ENCODE measurements at regions not wholly inside any gene's neighbourhood (a gene's known extent, or its start where the extent isn't known, plus 50 kb on each side); places are given as distances from the start of the nearest gene placed in this dataset.

DNA sequence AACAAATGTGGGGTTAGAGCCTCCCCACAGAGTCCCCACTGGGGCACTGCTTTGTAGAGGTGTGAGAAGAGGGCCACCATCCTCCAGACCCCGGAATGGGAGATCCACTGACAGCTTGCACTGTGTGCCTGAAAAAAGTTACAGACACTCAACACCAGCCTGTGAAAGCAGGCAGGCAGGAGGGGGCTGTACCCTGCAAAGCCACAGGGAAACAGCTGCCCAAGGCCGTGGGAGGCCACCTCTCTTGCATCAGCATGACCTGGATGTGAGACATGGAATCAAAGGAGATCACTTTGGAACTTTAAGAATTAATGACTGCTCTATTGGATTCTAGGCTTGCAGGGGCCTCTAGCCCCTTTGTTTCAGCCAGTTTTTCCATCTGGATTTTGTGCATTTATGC lies 782.3 kb downstream of the BRINP1 start (continued):
- TF ChIP-seq, protein P1, sequence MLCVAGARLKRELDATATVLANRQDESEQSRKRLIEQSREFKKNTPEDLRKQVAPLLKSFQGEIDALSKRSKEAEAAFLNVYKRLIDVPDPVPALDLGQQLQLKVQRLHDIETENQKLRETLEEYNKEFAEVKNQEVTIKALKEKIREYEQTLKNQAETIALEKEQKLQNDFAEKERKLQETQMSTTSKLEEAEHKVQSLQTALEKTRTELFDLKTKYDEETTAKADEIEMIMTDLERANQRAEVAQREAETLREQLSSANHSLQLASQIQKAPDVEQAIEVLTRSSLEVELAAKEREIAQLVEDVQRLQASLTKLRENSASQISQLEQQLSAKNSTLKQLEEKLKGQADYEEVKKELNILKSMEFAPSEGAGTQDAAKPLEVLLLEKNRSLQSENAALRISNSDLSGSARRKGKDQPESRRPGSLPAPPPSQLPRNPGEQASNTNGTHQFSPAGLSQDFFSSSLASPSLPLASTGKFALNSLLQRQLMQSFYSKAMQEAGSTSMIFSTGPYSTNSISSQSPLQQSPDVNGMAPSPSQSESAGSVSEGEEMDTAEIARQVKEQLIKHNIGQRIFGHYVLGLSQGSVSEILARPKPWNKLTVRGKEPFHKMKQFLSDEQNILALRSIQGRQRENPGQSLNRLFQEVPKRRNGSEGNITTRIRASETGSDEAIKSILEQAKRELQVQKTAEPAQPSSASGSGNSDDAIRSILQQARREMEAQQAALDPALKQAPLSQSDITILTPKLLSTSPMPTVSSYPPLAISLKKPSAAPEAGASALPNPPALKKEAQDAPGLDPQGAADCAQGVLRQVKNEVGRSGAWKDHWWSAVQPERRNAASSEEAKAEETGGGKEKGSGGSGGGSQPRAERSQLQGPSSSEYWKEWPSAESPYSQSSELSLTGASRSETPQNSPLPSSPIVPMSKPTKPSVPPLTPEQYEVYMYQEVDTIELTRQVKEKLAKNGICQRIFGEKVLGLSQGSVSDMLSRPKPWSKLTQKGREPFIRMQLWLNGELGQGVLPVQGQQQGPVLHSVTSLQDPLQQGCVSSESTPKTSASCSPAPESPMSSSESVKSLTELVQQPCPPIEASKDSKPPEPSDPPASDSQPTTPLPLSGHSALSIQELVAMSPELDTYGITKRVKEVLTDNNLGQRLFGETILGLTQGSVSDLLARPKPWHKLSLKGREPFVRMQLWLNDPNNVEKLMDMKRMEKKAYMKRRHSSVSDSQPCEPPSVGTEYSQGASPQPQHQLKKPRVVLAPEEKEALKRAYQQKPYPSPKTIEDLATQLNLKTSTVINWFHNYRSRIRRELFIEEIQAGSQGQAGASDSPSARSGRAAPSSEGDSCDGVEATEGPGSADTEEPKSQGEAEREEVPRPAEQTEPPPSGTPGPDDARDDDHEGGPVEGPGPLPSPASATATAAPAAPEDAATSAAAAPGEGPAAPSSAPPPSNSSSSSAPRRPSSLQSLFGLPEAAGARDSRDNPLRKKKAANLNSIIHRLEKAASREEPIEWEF (IDR thresholded peaks at IDR 0.05; ENCODE audit: insufficient replicate concordance, low read depth, low read length), result no peak
- TF ChIP-seq RB1 (IDR thresholded peaks at IDR 0.05; ENCODE audit: borderline replicate concordance) (no peak), EGR1 (IDR thresholded peaks at IDR 0.05; ENCODE audit: borderline replicate concordance in 1 of 2, low read depth in 2 of 2, low read length in 2 of 2) (no peak), CREM (IDR thresholded peaks at IDR 0.05; ENCODE audit: low read depth) (no peak), NFIC (IDR thresholded peaks at IDR 0.05; ENCODE audit: low read depth, low read length) (no peak), SUPT20H (IDR thresholded peaks at IDR 0.05; ENCODE audit: borderline replicate concordance, control insufficient read depth, low read depth, low read length) (no peak), FOXK2 (IDR thresholded peaks at IDR 0.05) (no peak)
- TF ChIP-seq, protein P2, sequence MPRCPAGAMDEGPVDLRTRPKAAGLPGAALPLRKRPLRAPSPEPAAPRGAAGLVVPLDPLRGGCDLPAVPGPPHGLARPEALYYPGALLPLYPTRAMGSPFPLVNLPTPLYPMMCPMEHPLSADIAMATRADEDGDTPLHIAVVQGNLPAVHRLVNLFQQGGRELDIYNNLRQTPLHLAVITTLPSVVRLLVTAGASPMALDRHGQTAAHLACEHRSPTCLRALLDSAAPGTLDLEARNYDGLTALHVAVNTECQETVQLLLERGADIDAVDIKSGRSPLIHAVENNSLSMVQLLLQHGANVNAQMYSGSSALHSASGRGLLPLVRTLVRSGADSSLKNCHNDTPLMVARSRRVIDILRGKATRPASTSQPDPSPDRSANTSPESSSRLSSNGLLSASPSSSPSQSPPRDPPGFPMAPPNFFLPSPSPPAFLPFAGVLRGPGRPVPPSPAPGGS (IDR thresholded peaks at IDR 0.05; ENCODE audit: borderline replicate concordance, insufficient read depth, low read depth, low read length, poor library complexity, severe bottlenecking), result no peak
- TF ChIP-seq, protein P3, sequence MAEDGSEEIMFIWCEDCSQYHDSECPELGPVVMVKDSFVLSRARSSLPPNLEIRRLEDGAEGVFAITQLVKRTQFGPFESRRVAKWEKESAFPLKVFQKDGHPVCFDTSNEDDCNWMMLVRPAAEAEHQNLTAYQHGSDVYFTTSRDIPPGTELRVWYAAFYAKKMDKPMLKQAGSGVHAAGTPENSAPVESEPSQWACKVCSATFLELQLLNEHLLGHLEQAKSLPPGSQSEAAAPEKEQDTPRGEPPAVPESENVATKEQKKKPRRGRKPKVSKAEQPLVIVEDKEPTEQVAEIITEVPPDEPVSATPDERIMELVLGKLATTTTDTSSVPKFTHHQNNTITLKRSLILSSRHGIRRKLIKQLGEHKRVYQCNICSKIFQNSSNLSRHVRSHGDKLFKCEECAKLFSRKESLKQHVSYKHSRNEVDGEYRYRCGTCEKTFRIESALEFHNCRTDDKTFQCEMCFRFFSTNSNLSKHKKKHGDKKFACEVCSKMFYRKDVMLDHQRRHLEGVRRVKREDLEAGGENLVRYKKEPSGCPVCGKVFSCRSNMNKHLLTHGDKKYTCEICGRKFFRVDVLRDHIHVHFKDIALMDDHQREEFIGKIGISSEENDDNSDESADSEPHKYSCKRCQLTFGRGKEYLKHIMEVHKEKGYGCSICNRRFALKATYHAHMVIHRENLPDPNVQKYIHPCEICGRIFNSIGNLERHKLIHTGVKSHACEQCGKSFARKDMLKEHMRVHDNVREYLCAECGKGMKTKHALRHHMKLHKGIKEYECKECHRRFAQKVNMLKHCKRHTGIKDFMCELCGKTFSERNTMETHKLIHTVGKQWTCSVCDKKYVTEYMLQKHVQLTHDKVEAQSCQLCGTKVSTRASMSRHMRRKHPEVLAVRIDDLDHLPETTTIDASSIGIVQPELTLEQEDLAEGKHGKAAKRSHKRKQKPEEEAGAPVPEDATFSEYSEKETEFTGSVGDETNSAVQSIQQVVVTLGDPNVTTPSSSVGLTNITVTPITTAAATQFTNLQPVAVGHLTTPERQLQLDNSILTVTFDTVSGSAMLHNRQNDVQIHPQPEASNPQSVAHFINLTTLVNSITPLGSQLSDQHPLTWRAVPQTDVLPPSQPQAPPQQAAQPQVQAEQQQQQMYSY (CRISPR knock-in tag; IDR thresholded peaks at IDR 0.05), result no peak

All from GM12878 (cell line).